Esophagus squamous epithelium (tissue), 5 donors: ENCODE measurements at regions not wholly inside any gene's neighbourhood (a gene's known extent, or its start where the extent isn't known, plus 50 kb on each side); places are given as distances from the start of the nearest gene placed in this dataset.

Experiments
- DNase-seq: peaks from one replicate; lab custom pipeline; 2025; lab: John Stamatoyannopoulos, UW
- H3K27ac ChIP-seq, 4 donors: fragments of 200-600 bp; sonication (generic); one replicate each; pipeline ENCODE4 v1.5.1; 2016 to 2019; ENCODE audit warnings: mild to moderate bottlenecking in 1 of 4
- H3K27me3 ChIP-seq, 4 donors: fragments of 200-600 bp; sonication (generic); 1 replicate in 3 of 4; 2 replicates in 1 of 4; pipeline versions ENCODE4 v1.5.1 to v1.6.0; 2017 to 2021; ENCODE audit warnings: antibody characterized with exemption in 1 of 4
- H3K36me3 ChIP-seq, 3 donors: fragments of 200-600 bp; sonication (generic); one replicate each; pipeline ENCODE4 v1.5.1; 2016 to 2019
- H3K4me1 ChIP-seq, 3 donors: fragments of 200-600 bp; sonication (generic); one replicate each; pipeline ENCODE4 v1.5.1; 2017 to 2019
- H3K4me3 ChIP-seq, 4 donors: fragments of 200-600 bp; sonication (generic); 1 replicate in 3 of 4; 2 replicates in 1 of 4; pipeline ENCODE4 v1.5.1; 2016 to 2019; ENCODE audit warnings: mild to moderate bottlenecking in 2 of 4, moderate library complexity in 1 of 4
- H3K9me3 ChIP-seq, 3 donors: fragments of 200-600 bp; sonication (generic); one replicate each; pipeline ENCODE4 v1.5.1; 2016 to 2019
- POLR2A ChIP-seq, 4 donors: fragments of 450-650 bp; IDR thresholded peaks; one replicate each; pipeline ENCODE4 v1.6.1; 2017; ENCODE audit warnings: antibody characterized with exemption in 4 of 4, mild to moderate bottlenecking in 4 of 4, moderate library complexity in 3 of 4
- WGBS, 2 donors: methylation state at CpG; one replicate each; pipeline ENCODE4 v1.1.5; 2018; 5-methylcytosine and 5-hydroxymethylcytosine counted together
- intact Hi-C: fragments of 100-400 bp; cut with DNase I; formaldehyde crosslinking; loops from one replicate; pipeline ENCODE4 v1.15.0; 2022
- TF ChIP-seq, protein P1 (sequence below), 6 experiments: fragments of 450-650 bp in 4 of 6; fragments of 200-600 bp in 2 of 6; sonication (generic) in 2 of 6; IDR thresholded peaks; one replicate each; pipeline ENCODE4 v1.5.1; 2016 to 2019; ENCODE audit warnings: antibody characterized with exemption in 6 of 6, mild to moderate bottlenecking in 4 of 6, moderate library complexity in 4 of 6
- donor health status: DM: yes; HTN: yes; CAD: no.

DNA sequence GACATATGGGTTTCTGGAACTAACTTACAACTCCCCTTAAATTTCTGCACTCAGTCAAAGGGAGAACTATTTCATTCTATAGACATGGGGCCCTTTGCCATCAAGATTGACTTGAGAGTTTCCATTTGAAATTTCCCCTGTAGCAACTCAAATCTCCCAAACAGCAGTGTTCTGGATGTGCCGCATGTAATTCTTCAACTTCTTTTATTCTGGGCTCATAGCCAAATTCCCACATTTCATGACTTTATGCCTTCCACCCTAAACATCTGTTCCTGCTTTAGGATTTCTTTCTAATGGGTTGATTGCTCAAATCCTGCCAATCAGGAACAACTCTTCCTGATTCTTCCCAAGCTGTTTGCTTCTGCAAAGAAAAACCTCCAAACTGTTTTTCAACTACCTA is 336.0 kb downstream of the TBC1D4 start:
- H3K4me1 ChIP-seq: no peaks in the 10 kb centered on the region
- no peaks in the 10 kb centered on the region for H3K36me3 ChIP-seq
- H3K4me3 ChIP-seq: no peak overlapping the region
- TF ChIP-seq, protein P1, sequence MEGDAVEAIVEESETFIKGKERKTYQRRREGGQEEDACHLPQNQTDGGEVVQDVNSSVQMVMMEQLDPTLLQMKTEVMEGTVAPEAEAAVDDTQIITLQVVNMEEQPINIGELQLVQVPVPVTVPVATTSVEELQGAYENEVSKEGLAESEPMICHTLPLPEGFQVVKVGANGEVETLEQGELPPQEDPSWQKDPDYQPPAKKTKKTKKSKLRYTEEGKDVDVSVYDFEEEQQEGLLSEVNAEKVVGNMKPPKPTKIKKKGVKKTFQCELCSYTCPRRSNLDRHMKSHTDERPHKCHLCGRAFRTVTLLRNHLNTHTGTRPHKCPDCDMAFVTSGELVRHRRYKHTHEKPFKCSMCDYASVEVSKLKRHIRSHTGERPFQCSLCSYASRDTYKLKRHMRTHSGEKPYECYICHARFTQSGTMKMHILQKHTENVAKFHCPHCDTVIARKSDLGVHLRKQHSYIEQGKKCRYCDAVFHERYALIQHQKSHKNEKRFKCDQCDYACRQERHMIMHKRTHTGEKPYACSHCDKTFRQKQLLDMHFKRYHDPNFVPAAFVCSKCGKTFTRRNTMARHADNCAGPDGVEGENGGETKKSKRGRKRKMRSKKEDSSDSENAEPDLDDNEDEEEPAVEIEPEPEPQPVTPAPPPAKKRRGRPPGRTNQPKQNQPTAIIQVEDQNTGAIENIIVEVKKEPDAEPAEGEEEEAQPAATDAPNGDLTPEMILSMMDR (IDR thresholded peaks at IDR 0.05): no peak
- no peak for TF ChIP-seq POLR2A (IDR thresholded peaks at IDR 0.05)
- no peak overlapping the region for H3K27ac ChIP-seq
- no peak for DNase-seq
- WGBS, 2 donors: 47 to 65% methylated on average over 1 of the region's 1 CpG
- intact Hi-C loops: no loop called here
- no peaks in the 10 kb centered on the region for H3K27me3 ChIP-seq
- H3K9me3 ChIP-seq: no peaks in the 10 kb centered on the region

DNA sequence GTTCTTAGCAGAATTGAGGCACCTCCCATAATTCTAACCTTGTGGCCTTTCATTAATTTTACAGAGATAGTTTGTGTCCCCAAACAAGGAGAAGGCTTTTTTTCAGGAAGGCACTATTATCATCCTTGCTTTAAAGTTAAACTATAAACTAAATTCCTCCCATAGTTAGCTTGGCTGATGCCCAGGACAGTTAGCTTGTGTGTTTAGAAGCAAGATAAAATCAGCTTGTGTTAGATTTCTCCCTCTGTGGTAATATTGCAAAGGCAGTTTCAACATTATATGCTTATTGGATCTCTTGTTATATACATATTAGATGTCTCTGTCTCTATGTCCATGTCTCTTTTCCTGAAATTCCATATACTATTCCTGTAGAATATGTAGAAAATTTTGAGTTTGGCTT is 342.7 kb downstream of the TBC1D4 start:
- TF ChIP-seq POLR2A (IDR thresholded peaks at IDR 0.05): no peak
- TF ChIP-seq, protein P1 (IDR thresholded peaks at IDR 0.05): no peak
- intact Hi-C loops: no loop called here
- H3K36me3 ChIP-seq: no peaks in the 10 kb centered on the region
- H3K4me1 ChIP-seq: no peaks in the 10 kb centered on the region
- H3K4me3 ChIP-seq: no peak overlapping the region
- DNase-seq: no peak
- peaks cover 0 to 4% (median 0%) of the 10 kb centered on the region in 3 donors for H3K9me3 ChIP-seq
- H3K27me3 ChIP-seq: no peaks in the 10 kb centered on the region
- H3K27ac ChIP-seq: no peak overlapping the region

DNA sequence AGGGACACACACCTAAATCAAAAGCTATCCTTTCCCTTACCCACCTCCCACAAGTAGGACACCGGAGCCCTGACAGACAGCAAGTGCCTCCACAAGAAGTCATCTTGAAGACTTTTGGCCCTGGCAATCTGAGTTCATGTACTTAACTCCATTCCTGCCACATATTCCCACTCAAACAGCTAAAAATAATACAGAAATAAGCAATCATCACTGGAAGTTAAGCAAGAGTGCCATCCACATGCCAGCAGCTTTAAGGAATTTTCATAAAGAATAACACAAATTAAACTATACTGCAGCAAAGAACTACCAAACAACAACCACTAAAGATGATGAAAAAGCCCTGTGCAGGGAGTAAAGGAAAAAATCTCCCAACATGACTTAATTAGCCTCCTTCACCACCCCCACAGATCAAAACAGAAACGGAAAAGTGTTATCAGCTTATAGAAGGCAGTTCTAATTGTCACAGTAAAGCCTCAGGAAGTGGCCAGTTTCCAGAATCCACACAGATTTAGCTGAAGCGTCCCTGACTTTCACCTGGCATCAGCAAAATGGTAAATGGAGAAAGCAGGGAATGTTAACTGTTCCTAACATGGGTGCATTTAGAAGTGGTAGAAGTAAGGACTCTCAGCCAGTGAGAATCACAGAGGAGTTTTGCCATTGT is 343.9 kb downstream of the TBC1D4 start:
- no peaks in the 10 kb centered on the region for H3K36me3 ChIP-seq
- 59 to 60% methylated on average over 3 of the region's 3 CpGs for WGBS, 2 donors
- TF ChIP-seq POLR2A (IDR thresholded peaks at IDR 0.05): no peak
- TF ChIP-seq, protein P1 (IDR thresholded peaks at IDR 0.05): no peak

DNA sequence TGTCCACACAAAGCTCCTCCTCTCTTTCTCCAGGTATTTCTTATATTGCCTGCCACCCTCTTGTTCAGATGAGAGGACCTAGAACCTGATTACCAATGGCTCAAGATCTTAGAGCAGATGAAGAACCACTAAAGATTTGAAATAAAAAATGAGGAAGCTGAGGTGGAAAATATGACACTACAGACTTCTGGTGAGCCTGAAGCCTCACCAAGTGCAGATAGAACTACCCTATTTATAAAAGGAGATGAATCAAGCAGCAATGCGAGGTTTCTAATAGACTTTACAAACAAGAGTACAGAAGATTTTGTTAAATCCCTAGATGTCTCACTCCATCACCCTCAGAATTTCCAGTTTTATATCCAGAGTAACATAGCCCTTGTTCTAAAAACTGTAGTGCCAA is 345.8 kb downstream of the TBC1D4 start:
- intact Hi-C loops: no loop called here
- DNase-seq: no peak

More for the DNA sequence above, 343.9 kb downstream of the TBC1D4 start:
- DNase-seq: no peak
- no peak overlapping the region for H3K4me3 ChIP-seq
- H3K27ac ChIP-seq: no peak overlapping the region
- H3K27me3 ChIP-seq: no peaks in the 10 kb centered on the region
- H3K4me1 ChIP-seq: no peaks in the 10 kb centered on the region
- peaks cover 0 to 4% (median 0%) of the 10 kb centered on the region in 3 donors for H3K9me3 ChIP-seq
- intact Hi-C loops: no loop called here

DNA sequence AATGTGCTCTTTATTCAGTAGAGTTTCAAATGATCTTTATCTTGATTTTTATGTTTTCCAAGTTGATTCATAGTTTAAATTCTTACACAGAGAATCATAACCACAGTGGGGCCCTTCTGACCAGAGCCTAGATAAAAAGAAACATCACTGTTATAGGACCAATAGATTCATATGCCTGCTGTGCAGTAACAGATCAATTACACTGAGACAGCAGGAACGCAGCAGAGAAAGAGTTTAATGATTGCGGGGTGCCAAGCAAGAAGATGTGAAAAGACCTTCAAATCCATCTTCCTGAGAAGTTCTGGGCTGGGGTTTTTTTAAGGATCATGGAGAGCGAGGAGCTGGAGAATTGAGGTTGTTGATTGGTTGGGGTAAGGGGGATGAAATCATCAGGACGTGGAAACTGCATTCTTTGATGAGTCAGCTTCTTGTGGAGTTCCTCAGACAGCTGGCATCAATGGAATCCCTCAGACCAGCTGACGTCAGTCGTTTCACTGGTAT is 346.6 kb downstream of the TBC1D4 start:
- intact Hi-C loops: no loop called here
- Histone ChIP-seq H3K36me3 (no peaks in the 10 kb centered on the region), H3K4me1 (no peaks in the 10 kb centered on the region), H3K9me3 (peaks cover 0 to 4% (median 0%) of the 10 kb centered on the region in 3 donors), H3K4me3 (no peak overlapping the region), H3K27ac (no peak overlapping the region), H3K27me3 (no peaks in the 10 kb centered on the region)
- 52 to 62% methylated on average over 6 of the region's 6 CpGs for WGBS, 2 donors
- TF ChIP-seq, protein P1 (IDR thresholded peaks at IDR 0.05): no peak
- no peak for TF ChIP-seq POLR2A (IDR thresholded peaks at IDR 0.05)
- DNase-seq: no peak

More for the DNA sequence above, 345.8 kb downstream of the TBC1D4 start:
- H3K27ac ChIP-seq: no peak overlapping the region
- H3K4me3 ChIP-seq: no peak overlapping the region
- H3K36me3 ChIP-seq: no peaks in the 10 kb centered on the region
- 50 to 82% methylated on average over 1 of the region's 1 CpG for WGBS, 2 donors
- peaks cover 0 to 4% (median 0%) of the 10 kb centered on the region in 3 donors for H3K9me3 ChIP-seq
- TF ChIP-seq POLR2A (IDR thresholded peaks at IDR 0.05): no peak
- TF ChIP-seq, protein P1 (IDR thresholded peaks at IDR 0.05): no peak
- no peaks in the 10 kb centered on the region for H3K27me3 ChIP-seq
- H3K4me1 ChIP-seq: no peaks in the 10 kb centered on the region
